ENCODE measurements at regions not wholly inside any gene's neighbourhood (a gene's known extent, or its start where the extent isn't known, plus 50 kb on each side); places are given as distances from the start of the nearest gene placed in this dataset.

- TF ChIP-seq NFIC (IDR thresholded peaks at IDR 0.05) (no peak), YY1 (IDR thresholded peaks at IDR 0.05; ENCODE audit: low read depth) (no peak), MAX (IDR thresholded peaks at IDR 0.05) (no peak), CREB1 (IDR thresholded peaks at IDR 0.05; ENCODE audit: low read depth) (no peak), REST (IDR thresholded peaks at IDR 0.05; ENCODE audit: low read depth) (no peak), RAD21 (IDR thresholded peaks at IDR 0.05; ENCODE audit: low read depth) (no peak), TCF12 (IDR thresholded peaks at IDR 0.05; ENCODE audit: low read depth) (no peak), EP300 (IDR thresholded peaks at IDR 0.05; ENCODE audit: borderline replicate concordance) (no peak), EGR1 (IDR thresholded peaks at IDR 0.05) (no peak), TEAD4 (IDR thresholded peaks at IDR 0.05) (no peak), CEBPB (IDR thresholded peaks at IDR 0.05) (no peak)
Measured at GRCh38 chr4:67366311-67366861, 178.9 kb downstream of the CENPC start.
